HepG2 (cell line): ENCODE measurements at regions not wholly inside any gene's neighbourhood (a gene's known extent, or its start where the extent isn't known, plus 50 kb on each side); places are given as distances from the start of the nearest gene placed in this dataset.

Experiments
- ATAC-seq: fragments of 200-7000 bp; cut with Tn5 transposase; 3 replicates; pipeline ENCODE4 v1.9.1; 2020; ENCODE audit warnings: mild to moderate bottlenecking, moderate library complexity
- BruUV-seq: library from RNA; stranded (reverse); fragments of 400-500 nt; replicated peaks from 2 replicates; lab custom pipeline; 2021; lab: Mats Ljungman, UMichigan
- CTCF ChIA-PET: fragments of 300-600 bp; formaldehyde crosslinking; extraction: SDS; loops from one replicate; lab custom pipeline; 2021; ENCODE audit warnings: low total read pairs, inconsistent platforms, low intra/inter-chr PET ratio; lab: Yijun Ruan, JAX
- POLR2A ChIA-PET: fragments of 350-600 bp; sonication (Branson Sonifier 250); formaldehyde crosslinking; loops from one replicate; lab custom pipeline; 2020; ENCODE audit warnings: antibody characterized with exemption, inconsistent platforms; lab: Yijun Ruan, JAX
- DNase-seq: peaks from one replicate; pipeline ENCODE4 v3.0.0-alpha.2; 2015; ENCODE audit warnings: low spot score
- FAIRE-seq: peaks from 3 replicates; lab custom pipeline; 2011; peaks lifted over from hg19 to GRCh38; lab: Jason Lieb, UNC
- H2AFZ ChIP-seq: one replicate; pipeline ENCODE4 v1.6.1; 2011; ENCODE audit warnings: low read length, inconsistent platforms
- H3K27ac ChIP-seq: fragments of 300-600 bp; 3 replicates; pipeline ENCODE4 v1.8.0; 2011; ENCODE audit warnings: mixed run types, mild to moderate bottlenecking, mixed read lengths, low read length, inconsistent platforms; ENCODE audit not compliant: insufficient read depth; ENCODE audit errors: extremely low read length
- H3K27me3 ChIP-seq, 2 experiments: fragments of 200-600 bp in 1 of 2; 2 replicates in 1 of 2; 3 replicates in 1 of 2; pipeline versions ENCODE4 v1.6.0 to v1.8.0; 2011; ENCODE audit warnings: low read length in 2 of 2, mild to moderate bottlenecking in 2 of 2, moderate library complexity in 2 of 2, inconsistent platforms in 1 of 2; ENCODE audit not compliant: insufficient read depth in 2 of 2, control insufficient read depth in 1 of 2
- H3K36me3 ChIP-seq, 2 experiments: fragments of 200-600 bp in 1 of 2; replicated peaks in 1 of 2; 2 replicates in 1 of 2; 3 replicates in 1 of 2; pipeline versions ENCODE4 v1.5.1 to v1.8.0; 2011; ENCODE audit warnings: low read length in 2 of 2, inconsistent platforms in 1 of 2; ENCODE audit not compliant: insufficient read depth in 2 of 2, control insufficient read depth in 1 of 2
- H3K4me1 ChIP-seq: 2 replicates; pipeline ENCODE4 v1.5.1; 2012; ENCODE audit warnings: low read length, inconsistent platforms; ENCODE audit not compliant: insufficient read depth
- H3K4me2 ChIP-seq: 2 replicates; pipeline ENCODE4 v1.6.0; 2011; ENCODE audit warnings: low read depth, low read length, inconsistent platforms
- H3K4me3 ChIP-seq, 3 experiments: fragments of 200-600 bp in 1 of 3; sonication (generic), shearing (Covaris generic) in 1 of 3; replicated peaks in 1 of 3; 2 replicates each; pipeline ENCODE4 v1.5.1; 2011 to 2016; ENCODE audit warnings: low read length in 3 of 3, inconsistent platforms in 2 of 3, low read depth in 2 of 3, mild to moderate bottlenecking in 2 of 3, control low read depth in 1 of 3, mixed read lengths in 1 of 3; ENCODE audit not compliant: insufficient read depth in 1 of 3
- H3K79me2 ChIP-seq: one replicate; pipeline ENCODE4 v1.6.1; 2011; ENCODE audit warnings: low read length, inconsistent platforms; ENCODE audit not compliant: insufficient read depth
- H3K9ac ChIP-seq: 2 replicates; pipeline ENCODE4 v1.6.0; 2011; ENCODE audit warnings: mild to moderate bottlenecking, low read depth, low read length, inconsistent platforms; ENCODE audit not compliant: insufficient read depth
- H3K9me3 ChIP-seq: 2 replicates; pipeline ENCODE4 v1.5.1; 2012; ENCODE audit warnings: mild to moderate bottlenecking, low read length
- H4K20me1 ChIP-seq: 2 replicates; pipeline ENCODE4 v1.6.0; 2011; ENCODE audit warnings: inconsistent platforms, mild to moderate bottlenecking, low read length, moderate library complexity; ENCODE audit not compliant: insufficient read depth
- NR2F6 ChIP-seq, 2 experiments: IDR thresholded peaks; 2 replicates each; pipeline ENCODE4 v1.6.1; 2016; ENCODE audit warnings: antibody characterized with exemption in 1 of 2, mild to moderate bottlenecking in 1 of 2
- PLSCR1 ChIP-seq: sonication (generic); formaldehyde crosslinking; IDR thresholded peaks from 2 replicates; pipeline ENCODE4 v1.5.0; 2020; ENCODE audit warnings: missing genetic modification reagents, mild to moderate bottlenecking, borderline replicate concordance
- STAG1 ChIP-seq: sonication (generic); formaldehyde crosslinking; IDR thresholded peaks from 2 replicates; pipeline ENCODE4 v1.4.0; 2020; ENCODE audit warnings: missing genetic modification reagents
- TAF15 ChIP-seq: fragments of 200-400 bp; formaldehyde crosslinking; IDR thresholded peaks from one replicate; pipeline ENCODE4 v1.6.1; 2018; ENCODE audit warnings: mild to moderate bottlenecking, low read depth, low read length; ENCODE audit not compliant: poor library complexity, severe bottlenecking
- ZBTB39 ChIP-seq: sonication (generic); formaldehyde crosslinking; IDR thresholded peaks from 2 replicates; pipeline ENCODE4 v1.5.0; 2020; ENCODE audit warnings: missing genetic modification reagents
- ZKSCAN5 ChIP-seq: sonication (generic); formaldehyde crosslinking; IDR thresholded peaks from 2 replicates; pipeline ENCODE4 v1.5.1; 2020; ENCODE audit warnings: mild to moderate bottlenecking, missing genetic modification reagents
- ZNF317 ChIP-seq: sonication (generic); formaldehyde crosslinking; IDR thresholded peaks from 2 replicates; pipeline ENCODE4 v1.5.0; 2020; ENCODE audit warnings: mild to moderate bottlenecking, missing genetic modification reagents
- ZNF333 ChIP-seq: sonication (generic); formaldehyde crosslinking; IDR thresholded peaks from 2 replicates; pipeline ENCODE4 v1.4.0; 2020; ENCODE audit warnings: mild to moderate bottlenecking, missing genetic modification reagents, borderline replicate concordance
- ZNF577 ChIP-seq: sonication (generic); formaldehyde crosslinking; IDR thresholded peaks from 2 replicates; pipeline ENCODE4 v1.4.0; 2020; ENCODE audit warnings: mild to moderate bottlenecking, low read depth, missing genetic modification reagents, borderline replicate concordance
- WGBS: methylation state at CpG from one replicate; pipeline ENCODE4 v1.1.6; 2017; ENCODE audit warnings: low lambda C conversion rate; 5-methylcytosine and 5-hydroxymethylcytosine counted together
- in situ Hi-C: cut with HindIII; loops from 2 replicates; pipeline ENCODE4 v1.10.0; 2017; ENCODE audit warnings: low pct_unique_long_range_greater_than_20kb; ENCODE audit not compliant: extremely low pct_ligation_motif_present
- intact Hi-C: fragments of 100-400 bp; cut with micrococcal nuclease; formaldehyde crosslinking; loops from one replicate; pipeline ENCODE4 v1.10.0; 2022; ENCODE audit not compliant: unreplicated experiment
- TF ChIP-seq, protein P1 (sequence below): sonication (generic); formaldehyde crosslinking; IDR thresholded peaks from 2 replicates; pipeline ENCODE4 v1.9.0; 2021; ENCODE audit warnings: missing genetic modification reagents, mild to moderate bottlenecking, borderline replicate concordance

DNA sequence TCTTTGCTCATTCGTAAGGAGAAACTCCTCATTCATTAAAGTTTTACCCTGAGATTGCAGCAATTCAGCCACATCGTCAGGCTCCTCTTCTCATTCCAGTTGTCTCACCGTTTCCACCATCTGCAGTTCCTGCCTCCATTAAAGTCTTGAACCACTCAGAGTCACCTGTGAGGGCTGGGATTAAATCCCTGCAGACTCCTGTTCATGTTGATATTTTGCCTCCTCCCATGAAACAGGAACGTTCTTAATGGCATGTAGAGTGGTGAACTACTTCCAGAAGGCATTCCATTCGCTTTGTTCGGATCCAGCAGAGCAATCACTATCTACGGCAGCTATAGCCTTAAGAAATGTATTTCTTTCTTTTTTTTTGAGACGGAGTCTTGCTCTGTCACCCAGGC, 96.5 kb upstream of the FAM20C start:
- in situ Hi-C loops (no loop called here), intact Hi-C loops (no loop called here)
- no peaks in the 10 kb centered on the region for H3K36me3 ChIP-seq
- no peaks in the 10 kb centered on the region for H3K4me1 ChIP-seq
- H3K9ac ChIP-seq = no peak overlapping the region
- no TSS peak for BruUV-seq
- H3K27ac ChIP-seq = no peak overlapping the region
- TF ChIP-seq ZBTB39 (CRISPR knock-in tag) = no peak
- TF ChIP-seq ZNF333 = no peak
- no peak for TF ChIP-seq STAG1
- no peak for TF ChIP-seq NR2F6 (IDR thresholded peaks at IDR 0.05)
- TF ChIP-seq NR2F6 (CRISPR knock-in tag; IDR thresholded peaks at IDR 0.05) = no peak
- TF ChIP-seq, protein P1, sequence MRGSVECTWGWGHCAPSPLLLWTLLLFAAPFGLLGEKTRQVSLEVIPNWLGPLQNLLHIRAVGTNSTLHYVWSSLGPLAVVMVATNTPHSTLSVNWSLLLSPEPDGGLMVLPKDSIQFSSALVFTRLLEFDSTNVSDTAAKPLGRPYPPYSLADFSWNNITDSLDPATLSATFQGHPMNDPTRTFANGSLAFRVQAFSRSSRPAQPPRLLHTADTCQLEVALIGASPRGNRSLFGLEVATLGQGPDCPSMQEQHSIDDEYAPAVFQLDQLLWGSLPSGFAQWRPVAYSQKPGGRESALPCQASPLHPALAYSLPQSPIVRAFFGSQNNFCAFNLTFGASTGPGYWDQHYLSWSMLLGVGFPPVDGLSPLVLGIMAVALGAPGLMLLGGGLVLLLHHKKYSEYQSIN (CRISPR knock-in tag) = no peak
- TF ChIP-seq TAF15 = no peak
- TF ChIP-seq ZNF577 (CRISPR knock-in tag) = no peak
- no peak for TF ChIP-seq ZKSCAN5 (CRISPR knock-in tag)
- no peak for TF ChIP-seq ZNF317 (CRISPR knock-in tag)
- TF ChIP-seq PLSCR1 = no peak
- POLR2A ChIA-PET = no interaction called here
- FAIRE-seq (no peak), ATAC-seq (no peak), DNase-seq (no peak)
- H3K79me2 ChIP-seq = no peaks in the 10 kb centered on the region
- no peak overlapping the region for H2AFZ ChIP-seq
- CTCF ChIA-PET = no interaction called here
- H3K4me3 ChIP-seq = no peak overlapping the region
- no peak overlapping the region for H3K4me2 ChIP-seq
- WGBS = 44% methylated on average over 8 of the region's 8 CpGs
- H4K20me1 ChIP-seq = no peaks in the 10 kb centered on the region
- H3K9me3 ChIP-seq = no peaks in the 10 kb centered on the region
- H3K27me3 ChIP-seq = peaks cover 2 to 39% of the 10 kb centered on the region in 2 experiments; a peak in 3 of 5 replicates
